GM21576 (cell line): ENCODE measurements at regions not wholly inside any gene's neighbourhood (a gene's known extent, or its start where the extent isn't known, plus 50 kb on each side); places are given as distances from the start of the nearest gene placed in this dataset.

ENCODE experiments used
- ATAC-seq: cut with Tn5 transposase; IDR thresholded peaks from one replicate; pipeline ENCODE4 v1.9.1; 2021; ENCODE audit warnings: mild to moderate bottlenecking, moderate library complexity; ENCODE audit not compliant: unreplicated experiment

DNA sequence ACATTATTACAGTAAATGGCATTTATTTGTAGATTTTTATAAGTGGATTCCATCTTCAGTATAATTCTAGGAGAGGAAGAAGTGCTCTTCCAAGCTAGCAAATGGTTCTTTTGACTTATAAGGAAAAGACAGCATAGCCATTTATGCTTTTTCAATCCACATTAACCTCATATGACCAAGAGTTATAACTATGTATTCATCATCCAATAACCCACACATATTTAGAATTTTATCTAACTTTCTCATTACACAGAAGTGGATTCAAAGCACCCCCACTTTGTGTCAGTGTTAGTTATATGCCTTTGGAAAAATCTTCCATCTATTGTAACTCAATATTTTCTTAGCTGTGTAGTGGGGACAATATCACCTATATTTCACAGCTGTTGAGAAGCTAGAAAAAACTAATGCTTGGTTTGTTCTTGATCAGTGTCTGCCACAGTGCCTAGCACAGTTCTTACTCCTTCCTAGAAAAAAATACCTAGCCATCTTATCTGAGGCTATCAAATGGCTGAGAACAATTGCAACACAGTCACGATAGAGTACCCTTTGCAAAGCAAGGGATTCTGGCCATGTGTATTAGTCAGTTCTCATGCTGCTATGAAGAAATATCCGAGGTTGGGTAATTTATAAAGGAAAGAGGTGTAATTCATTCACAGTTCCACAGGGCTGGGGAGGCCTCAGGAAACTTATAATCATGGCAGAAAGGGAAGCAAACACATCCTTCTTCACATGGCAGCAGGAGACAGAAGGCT is 986.3 kb downstream of the TFAP2A start:
- ATAC-seq: no peak

DNA sequence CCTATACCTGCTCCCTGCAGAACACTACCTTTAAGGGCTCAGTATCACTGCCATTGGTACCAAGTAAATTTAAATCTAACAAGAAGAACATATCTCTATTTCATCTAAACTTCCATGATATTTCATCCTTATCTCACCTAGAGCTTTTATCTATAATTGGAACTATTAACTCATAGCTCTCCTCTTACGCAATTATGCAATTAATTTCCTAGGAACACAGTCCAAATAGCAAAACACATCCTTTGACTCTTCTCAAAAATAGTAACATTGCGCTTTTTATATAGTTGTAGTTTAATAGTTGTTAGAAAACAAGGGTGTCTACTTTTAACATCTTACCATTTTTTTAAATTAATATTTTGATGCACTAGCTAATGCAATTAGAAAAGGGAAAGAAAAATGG is 986.8 kb upstream of the SLC35B3 start:
- ATAC-seq: no peak

DNA sequence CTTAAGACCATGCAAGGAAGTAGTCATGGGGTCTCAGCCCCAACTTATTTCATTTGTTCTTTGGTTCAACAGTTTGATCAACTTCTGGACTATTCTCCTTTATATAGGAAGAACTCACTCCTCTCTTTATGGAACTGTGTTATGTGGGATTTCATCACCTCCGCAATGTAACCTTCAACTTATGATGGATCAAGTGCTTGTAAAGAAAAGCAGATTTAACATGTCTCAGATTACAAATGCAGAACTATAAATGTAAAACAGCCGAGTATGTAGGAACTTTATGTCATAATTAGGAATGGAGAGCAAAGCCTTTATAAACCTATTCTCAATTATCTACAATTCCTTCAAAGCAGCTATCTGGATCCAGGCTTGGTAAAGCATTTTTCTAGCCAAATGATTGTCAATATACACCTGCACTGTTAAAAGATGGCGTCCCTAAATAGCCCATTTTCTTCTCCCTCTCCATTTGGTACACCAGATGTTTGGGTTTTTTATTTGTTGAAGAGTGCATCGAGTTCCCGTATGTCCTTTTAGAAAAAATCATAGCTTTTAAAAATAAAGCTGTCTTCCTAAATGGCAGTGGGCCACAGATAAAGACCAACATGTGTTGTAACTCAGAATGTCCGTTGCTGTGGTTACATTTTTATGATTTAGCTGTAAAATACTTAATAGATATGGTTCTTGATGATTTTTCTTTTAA is 985.1 kb upstream of the SLC35B3 start:
- no peak for ATAC-seq

DNA sequence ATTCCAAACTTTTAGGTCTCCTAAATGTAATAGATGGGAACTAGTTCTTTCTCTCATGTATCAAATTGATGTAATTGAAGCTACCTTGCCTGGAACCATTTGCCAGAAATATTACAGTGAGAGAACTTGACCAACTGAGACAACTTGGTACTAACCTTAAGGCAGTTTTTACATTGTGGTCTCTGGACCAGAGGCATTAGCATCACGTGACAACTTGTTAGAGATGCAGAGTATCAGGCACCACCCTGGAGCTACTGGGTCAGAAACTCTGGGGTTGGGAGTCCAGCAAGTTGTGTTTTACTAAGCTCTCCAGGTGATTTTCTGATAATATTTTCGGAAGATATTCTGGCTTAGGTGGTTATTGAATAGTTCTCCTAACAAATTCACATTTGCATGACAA is 982.1 kb upstream of the SLC35B3 start:
- ATAC-seq: no peak

DNA sequence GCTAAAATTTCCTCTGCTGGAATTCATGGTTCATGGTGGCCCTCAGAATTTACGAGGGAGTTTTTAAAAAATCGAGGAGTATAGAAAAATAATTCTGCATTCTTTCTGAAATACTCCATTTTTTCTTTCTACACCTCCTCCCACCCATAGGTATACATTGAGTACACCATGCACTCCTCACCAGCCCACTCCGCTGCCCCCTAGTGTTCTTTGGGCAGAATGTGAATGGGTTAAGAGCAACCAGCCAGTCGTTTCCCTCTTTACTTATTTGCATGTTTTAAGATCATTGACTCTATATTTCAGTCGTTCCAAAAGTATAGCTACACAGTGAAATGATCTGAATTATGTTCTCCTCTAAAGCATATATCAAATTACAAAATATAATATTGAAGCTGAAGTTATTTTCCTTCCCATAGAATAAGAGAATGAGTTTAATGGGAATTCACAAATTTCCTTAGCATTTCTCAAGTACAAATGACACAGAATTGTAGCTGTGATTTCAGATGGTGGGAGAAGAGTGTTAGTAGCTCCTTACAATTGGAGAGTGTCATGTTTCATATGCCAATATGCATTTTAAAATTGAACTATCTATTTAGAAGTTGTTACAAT is 977.7 kb upstream of the SLC35B3 start:
- ATAC-seq: peak; percentile 56

DNA sequence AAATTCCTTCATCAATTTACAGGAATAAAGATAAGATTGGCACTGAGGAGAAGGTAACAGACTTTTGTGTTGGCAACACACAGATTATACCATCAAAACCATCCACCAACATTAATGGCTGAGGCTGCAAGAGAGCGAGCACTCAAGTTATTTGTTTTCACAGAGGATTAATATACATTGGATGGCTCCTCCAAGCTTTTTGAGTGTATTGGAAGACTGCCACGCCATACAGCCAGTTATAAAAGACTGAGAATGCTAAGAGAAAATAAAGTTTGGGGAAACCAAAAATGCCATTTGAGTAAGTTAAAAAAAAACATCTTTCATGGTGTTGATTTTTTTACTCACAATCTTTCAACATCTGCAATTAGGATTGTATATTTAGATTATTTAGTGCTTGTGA is 973.8 kb upstream of the SLC35B3 start:
- ATAC-seq: no peak

DNA sequence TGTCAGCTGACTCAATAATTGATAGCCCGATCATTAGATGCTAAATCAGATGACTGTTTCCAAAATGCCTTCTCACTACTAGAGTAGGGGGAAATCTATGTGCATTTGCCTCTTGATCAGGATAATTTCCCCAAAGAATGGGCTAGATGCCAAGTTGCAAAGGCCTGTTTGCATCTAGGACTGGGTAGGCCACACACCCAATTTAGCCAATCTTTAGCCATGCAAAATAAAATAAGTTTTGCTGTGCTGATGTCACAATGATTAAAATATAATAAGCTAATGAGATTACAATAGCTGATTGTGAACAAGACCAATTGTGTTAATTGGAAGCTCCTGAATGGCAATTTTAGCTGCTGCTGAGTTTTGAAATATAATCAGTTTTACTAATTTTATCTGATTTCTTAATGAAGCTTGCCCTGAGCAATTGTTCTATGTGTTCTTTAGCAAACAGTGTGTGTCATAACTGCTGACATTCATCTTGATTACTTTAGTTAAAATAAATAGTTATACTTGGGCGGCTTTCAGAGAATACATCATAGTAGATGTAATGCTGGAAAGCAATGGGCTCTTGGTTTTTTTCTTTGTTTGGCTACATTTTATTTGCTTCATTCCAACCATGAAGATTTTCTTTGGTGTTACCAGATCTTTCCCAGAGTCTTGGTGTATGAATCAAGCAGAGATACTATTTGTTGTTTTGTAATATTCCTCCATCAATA is 973.2 kb upstream of the SLC35B3 start:
- ATAC-seq: no peak

DNA sequence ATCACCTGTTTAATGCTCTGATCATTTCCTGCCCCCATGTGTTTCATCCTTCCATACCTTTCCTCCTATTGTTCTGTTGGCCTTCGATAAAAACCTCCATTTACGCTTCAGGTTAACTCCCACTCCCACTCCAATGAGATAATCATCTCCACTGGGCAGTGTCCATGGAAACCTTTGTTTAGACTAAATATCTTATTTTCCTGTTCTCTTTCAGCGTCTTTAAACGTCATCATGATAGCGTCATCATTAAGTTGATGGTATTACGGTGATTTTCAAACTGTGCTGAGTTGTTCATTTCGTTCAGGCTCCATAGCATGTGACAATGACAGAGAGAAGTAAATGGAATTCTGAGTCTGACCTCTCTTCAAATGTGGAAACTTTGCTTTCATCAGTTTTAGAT is 970.5 kb upstream of the SLC35B3 start:
- ATAC-seq: no peak

DNA sequence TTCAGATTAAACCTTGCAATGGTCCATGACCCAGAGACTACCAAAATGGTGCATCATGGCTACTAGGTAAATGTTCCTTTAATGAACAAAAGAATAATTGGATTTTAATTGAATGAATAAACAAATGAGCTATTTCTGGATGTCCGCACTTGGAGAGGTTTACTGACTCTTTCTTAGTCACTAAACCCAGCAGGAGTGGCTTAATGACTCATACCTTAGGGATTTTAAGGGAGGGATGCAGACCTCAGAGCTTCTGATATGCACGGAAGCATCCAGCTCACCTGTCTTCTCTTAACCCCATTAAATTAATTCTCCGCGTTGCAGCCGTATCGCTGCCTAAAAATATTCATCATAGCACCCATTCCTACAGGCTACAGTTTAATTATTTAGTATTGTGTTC is 970.0 kb upstream of the SLC35B3 start:
- ATAC-seq: no peak

DNA sequence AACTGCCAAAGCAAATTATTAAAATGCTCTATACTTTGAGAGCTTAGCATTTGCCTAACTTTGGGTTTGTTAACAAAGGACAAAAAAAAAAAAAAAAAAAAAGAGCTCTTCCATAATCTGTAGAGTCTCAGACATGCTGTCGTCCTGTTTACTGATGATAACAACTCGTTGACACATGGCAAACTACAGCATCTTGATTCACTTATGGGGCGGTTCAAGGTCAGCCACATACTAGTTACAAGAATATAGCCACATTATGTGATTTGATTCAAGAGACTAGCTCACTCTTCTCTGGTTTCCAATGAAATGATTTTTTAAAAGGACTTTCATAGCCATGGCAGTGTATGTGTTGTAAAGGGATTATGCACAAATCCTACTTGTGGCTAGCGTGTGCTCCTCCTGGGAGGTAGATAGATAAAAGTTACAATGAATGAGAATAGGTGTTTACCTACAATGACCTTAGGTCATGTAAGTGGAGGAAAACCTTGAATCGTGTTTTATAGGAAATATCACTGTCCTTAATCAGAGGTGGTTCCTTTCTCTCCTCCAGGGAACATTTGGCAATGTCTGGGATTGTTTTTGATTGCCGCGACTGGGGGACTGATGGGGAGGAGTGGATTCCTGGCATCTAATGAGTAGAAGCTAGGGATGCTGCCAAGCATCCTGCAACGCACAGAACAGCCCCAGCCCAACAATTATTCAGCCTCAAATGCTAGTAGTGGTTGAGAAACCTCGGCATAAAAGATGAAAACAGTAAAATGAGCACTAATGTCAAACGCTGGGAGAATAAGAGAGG is 969.2 kb upstream of the SLC35B3 start:
- ATAC-seq: no peak

DNA sequence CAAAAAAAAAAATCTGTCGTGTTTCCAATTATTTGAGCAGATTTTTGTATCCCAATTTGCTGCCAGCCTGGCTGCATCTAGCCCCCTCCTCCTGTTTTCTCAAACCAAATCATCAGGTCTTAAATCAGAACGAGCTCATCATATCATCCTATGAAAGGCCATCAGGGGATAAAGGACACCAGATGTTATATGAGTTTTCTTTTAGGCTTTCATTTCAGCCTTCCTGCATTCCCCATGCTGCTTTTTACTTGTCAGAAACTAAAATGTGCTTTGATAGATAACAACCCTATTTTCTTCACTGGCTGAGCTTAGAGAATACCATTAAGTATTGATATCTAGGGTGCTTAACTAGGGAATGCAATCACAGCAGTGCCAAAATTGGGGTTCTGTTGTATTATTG is 968.4 kb upstream of the SLC35B3 start:
- ATAC-seq: no peak

DNA sequence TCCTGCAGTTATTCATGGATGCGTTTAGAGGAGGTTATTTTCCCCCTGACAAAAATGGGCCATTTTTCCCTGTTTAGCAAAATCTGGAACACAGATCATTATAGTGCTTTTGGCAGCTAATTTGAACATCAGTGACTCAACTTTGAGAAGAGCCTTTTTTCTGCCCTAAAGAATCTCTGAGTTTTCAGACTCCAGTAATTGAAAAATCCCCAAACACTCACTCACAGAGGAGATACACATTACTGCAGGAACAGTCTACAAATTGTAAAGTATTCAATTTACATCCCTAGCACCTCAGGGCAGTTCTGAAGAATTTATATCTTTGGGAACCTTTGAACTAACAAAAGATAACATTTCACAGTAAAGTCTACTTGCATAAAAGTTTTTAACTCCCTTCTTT is 966.6 kb upstream of the SLC35B3 start:
- no peak for ATAC-seq

DNA sequence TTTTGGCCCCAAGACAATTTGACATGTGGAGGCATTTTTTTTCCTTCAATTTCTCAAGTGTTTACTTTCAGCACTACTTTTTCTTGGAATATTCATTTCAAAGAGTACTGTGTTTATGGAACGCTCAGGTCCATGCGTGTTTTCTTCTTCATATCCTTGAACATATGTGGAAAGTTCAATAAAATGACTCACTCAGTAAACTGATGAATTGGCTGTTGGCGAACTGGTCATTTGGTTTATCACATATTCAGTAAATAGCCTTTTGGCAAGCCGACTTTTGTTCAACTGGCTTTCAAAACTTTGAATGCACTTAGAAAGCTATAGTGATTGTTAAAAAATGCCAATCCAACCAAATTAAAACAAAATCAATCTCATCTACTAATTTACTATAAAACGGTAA is 964.6 kb upstream of the SLC35B3 start:
- ATAC-seq: no peak

DNA sequence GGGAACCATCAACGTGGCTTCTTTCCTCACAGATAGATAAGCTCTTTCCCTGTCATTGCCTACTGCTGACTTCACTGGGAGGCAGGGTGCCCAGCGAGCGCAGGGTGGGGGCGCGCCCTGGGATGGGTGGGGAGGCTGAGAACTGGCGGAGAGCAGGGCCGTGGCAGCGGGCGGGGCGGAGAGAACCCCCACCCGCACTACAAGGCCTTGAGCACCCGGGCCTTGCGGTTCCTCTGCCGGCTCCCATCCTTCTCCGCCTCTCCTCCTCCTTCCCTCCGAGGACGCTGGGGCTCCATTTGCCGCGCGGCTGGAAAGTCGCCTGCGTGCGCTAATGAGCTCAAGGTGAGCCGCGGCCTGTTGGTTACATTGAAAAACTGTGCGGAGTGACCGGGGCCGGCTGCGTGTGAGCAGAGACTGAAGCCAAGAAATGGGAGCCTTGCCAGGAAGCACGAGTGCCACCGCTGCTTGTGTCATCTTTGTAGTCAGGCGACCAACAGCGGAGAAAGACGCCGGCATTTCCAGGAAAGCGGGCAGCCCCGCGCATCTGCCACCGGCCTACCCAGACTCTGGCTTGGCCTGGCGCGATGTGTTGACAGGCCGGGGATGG is 963.5 kb upstream of the SLC35B3 start:
- no peak for ATAC-seq

DNA sequence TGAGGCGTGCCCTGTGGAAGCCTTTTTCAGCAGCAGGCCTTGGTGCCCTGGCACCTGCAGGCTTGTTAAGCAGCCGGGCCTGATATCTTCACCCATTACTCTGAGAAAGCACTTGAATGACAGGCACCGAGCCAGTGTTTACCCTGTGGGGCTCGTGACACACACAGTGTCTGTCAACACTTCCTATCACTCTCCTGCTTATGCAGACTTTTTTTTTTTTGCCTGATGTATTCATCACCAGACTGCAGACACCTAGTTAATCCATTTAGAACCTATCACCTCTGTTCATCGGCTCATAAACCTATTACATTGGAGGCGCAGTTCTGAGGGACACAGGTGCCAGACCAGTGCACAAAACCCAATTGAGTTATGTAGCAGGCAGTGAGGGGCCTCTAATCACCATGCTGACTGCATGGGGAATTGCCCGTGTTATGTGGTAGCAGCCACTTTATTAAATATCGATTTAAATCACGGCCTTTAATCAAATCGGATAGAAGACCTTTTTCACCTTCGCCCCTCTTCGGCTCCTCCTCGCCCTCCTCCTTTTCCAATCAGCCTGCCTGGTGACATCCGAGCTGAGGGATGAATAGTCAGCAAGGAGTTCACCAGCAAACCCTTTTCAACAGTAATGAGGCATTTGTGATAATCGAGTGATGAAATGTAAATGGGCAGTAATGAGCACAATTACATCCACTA is 962.9 kb upstream of the SLC35B3 start:
- no peak for ATAC-seq

DNA sequence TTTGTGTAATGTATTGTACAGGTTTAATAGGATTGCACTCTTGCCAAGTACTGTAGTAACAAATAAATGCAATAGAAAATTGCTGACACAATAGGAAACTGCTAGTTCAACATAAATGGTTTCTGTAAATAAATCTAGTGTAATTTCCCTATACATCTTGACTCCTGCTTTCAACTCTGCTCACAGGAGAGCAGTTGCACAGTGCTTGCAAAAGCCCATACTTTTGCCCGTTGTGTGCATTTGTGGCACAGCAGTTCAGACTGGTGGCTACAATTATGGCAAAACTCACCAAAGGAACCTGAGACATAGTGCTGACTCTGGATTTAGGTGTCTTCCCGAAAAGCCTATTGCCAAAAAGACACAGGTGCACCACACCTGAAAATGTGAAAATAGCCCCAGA is 953.3 kb upstream of the SLC35B3 start:
- ATAC-seq: no peak

DNA sequence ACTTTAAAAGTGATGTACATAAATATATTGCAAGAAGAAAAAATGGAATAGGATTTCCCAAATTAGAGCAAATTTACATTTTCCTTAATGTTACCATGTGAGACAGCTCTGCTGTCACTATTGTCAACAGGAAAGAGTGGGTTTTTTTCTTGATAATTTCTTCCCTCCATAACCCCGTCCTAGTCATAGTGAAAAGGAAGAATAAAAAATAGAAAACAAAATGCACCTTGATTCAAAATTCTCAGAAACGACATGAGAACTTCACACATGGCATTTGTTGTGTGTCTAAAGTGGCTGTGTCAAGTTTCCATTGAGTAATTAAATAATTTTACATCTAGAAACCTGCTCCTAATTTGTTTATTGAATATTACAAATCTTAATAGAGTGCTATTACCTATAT is 945.2 kb upstream of the SLC35B3 start:
- no peak for ATAC-seq

DNA sequence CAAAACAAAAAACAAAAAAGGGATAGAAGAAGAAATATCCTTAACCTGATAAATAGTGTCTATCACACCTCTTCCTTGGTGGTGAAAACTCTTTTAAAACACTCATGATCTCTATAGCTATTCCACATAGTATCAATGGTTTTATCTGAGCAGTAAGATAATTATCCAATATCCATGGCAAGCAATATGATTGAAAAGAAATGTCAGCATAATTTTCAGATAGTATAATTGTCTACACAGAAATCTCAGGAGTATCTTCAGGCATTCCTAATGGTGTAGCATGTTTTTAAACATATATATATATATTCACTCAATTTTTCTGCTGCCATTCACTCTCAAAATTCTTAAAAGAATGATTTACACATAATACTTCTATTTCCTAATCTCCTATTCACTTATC is 938.0 kb upstream of the SLC35B3 start:
- no peak for ATAC-seq

DNA sequence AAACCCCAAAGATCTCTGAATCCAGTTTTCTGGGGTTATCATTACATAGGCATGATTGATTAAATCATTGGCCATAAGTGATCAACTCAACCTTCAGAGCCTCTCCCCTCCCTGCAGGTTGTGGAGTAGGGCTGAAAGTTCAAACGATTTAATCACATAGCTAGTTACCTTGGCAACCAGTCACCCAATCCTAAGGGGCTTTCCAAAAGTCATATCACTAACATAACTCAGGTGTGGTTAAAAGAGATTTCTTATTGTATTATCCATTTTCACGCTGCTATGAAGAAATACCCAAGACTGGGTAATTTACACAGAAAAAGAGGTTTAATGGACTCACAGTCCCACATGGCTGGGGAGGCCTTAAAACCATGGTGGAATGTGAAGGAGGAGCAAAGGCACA is 935.1 kb upstream of the SLC35B3 start:
- no peak for ATAC-seq

DNA sequence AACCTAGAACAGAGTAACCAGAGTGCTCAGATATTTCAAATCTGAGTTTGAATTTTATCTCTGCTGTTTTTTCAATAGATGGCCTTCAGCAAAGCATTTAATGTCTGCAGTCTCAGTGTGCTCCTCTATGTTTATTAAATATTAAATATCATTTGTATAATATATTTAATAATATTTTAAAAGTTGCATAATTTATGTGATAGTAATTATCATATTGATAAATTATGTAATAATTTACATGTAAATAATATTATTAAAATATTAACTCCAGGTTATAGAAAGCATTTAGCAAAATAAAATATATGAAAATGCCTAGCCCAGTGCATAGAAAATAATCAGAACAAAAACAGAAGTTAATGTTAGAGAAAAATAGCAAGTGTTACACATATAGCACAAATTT is 930.0 kb upstream of the SLC35B3 start:
- ATAC-seq: no peak
